ENCODE measurements at regions not wholly inside any gene's neighbourhood (a gene's known extent, or its start where the extent isn't known, plus 50 kb on each side); places are given as distances from the start of the nearest gene placed in this dataset.

DNA sequence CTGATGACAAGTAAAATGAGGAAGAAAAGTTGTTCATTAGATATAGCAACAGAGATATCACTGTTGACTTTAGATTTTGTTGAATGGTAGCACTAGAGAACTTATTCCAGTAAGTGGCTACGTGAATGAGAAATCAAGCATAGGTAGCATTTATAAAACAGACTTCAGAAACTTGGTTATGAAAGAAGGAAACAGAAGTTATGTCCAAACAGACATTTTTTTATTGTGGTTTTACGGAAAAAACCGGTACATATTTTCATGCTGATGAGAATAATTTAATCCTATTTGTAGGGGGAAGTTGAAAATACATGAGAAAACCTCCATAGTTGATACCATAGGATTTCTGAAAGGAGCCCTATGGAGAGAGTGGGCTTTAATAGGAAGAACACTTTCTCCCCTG lies 325.7 kb upstream of the SLC10A2 start:
- TF ChIP-seq, protein P1, sequence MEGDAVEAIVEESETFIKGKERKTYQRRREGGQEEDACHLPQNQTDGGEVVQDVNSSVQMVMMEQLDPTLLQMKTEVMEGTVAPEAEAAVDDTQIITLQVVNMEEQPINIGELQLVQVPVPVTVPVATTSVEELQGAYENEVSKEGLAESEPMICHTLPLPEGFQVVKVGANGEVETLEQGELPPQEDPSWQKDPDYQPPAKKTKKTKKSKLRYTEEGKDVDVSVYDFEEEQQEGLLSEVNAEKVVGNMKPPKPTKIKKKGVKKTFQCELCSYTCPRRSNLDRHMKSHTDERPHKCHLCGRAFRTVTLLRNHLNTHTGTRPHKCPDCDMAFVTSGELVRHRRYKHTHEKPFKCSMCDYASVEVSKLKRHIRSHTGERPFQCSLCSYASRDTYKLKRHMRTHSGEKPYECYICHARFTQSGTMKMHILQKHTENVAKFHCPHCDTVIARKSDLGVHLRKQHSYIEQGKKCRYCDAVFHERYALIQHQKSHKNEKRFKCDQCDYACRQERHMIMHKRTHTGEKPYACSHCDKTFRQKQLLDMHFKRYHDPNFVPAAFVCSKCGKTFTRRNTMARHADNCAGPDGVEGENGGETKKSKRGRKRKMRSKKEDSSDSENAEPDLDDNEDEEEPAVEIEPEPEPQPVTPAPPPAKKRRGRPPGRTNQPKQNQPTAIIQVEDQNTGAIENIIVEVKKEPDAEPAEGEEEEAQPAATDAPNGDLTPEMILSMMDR (conservative IDR thresholded peaks at IDR 0.05; ENCODE audit: low read length): no peak
- intact Hi-C loops (cut with micrococcal nuclease; ENCODE audit: unreplicated experiment): no loop called here
- Histone ChIP-seq H3K4me1 (ENCODE audit: insufficient read depth, low read length, poor library complexity, severe bottlenecking) (no peaks in the 10 kb centered on the region), H3K27ac (ENCODE audit: low read depth, low read length, poor library complexity, severe bottlenecking) (no peak overlapping the region), H2AFZ (ENCODE audit: low read length) (no peak overlapping the region), H3K4me2 (ENCODE audit: low read length) (no peak overlapping the region), H4K20me1 (ENCODE audit: insufficient read depth, low read length) (no peaks in the 10 kb centered on the region), H3K9me2 (ENCODE audit: insufficient read depth, low read length) (no peaks in the 10 kb centered on the region), H3K79me2 (ENCODE audit: insufficient read depth, low read depth, low read length) (no peaks in the 10 kb centered on the region), H3K9me3 (ENCODE audit: low read length) (no peaks in the 10 kb centered on the region), H3K4me3 (ENCODE audit: low read depth, low read length, poor library complexity, severe bottlenecking) (no peak overlapping the region), H3K36me3 (ENCODE audit: insufficient read depth, low read length) (no peaks in the 10 kb centered on the region)
- no peak for DNase-seq (ENCODE audit: low spot score)
- ChIA-PET POLR2A (no interaction called here), CTCF (ENCODE audit: unreplicated experiment) (no interaction called here)
- BruUV-seq (replicated peaks): no TSS peak

DNA sequence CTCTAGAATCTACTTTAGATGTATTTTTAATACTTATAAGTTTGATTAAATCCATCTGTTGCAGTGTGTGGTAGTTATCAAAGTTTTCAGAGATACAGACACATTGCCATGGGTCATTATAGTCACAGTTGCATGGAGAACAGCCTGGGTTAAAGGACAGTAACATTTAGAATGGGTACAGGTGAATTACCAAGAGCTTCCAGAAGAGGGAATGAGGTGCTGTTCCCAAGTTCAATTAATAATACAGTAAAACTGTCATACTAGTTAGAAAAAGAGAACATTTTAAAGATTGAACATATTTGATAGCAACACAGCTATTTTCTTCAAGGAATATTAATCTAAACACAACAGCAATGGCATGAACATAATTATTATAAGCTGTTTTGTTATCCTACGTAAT lies 322.6 kb upstream of the SLC10A2 start:
- no peak overlapping the region for H3K4me2 ChIP-seq (ENCODE audit: low read length)
- H3K4me3 ChIP-seq (ENCODE audit: low read depth, low read length, poor library complexity, severe bottlenecking): no peak overlapping the region
- H3K27ac ChIP-seq (ENCODE audit: low read depth, low read length, poor library complexity, severe bottlenecking): no peak overlapping the region
- CTCF ChIA-PET (ENCODE audit: unreplicated experiment): no interaction called here
- no peaks in the 10 kb centered on the region for H3K9me3 ChIP-seq (ENCODE audit: low read length)
- no peak overlapping the region for H2AFZ ChIP-seq (ENCODE audit: low read length)
- no peaks in the 10 kb centered on the region for H3K79me2 ChIP-seq (ENCODE audit: insufficient read depth, low read depth, low read length)
- POLR2A ChIA-PET: interaction anchor here (0.6 to 1.1 kb wide), 3 partner anchors 10 to 934 kb away, joined by 3 to 4 read pairs (median 3); no protein-coding TSS in a partner anchor
- no peaks in the 10 kb centered on the region for H3K36me3 ChIP-seq (ENCODE audit: insufficient read depth, low read length)
- no peaks in the 10 kb centered on the region for H3K4me1 ChIP-seq (ENCODE audit: insufficient read depth, low read length, poor library complexity, severe bottlenecking)
- BruUV-seq (replicated peaks): no TSS peak
- no peaks in the 10 kb centered on the region for H4K20me1 ChIP-seq (ENCODE audit: insufficient read depth, low read length)
- no peak for TF ChIP-seq EZH2phosphoT487 (IDR thresholded peaks at IDR 0.05; ENCODE audit: borderline replicate concordance, low read depth, low read length)
- TF ChIP-seq, protein P1 (conservative IDR thresholded peaks at IDR 0.05; ENCODE audit: low read length): no peak
- DNase-seq (ENCODE audit: low spot score): no peak
- intact Hi-C loops (cut with micrococcal nuclease; ENCODE audit: unreplicated experiment): no loop called here
- no peaks in the 10 kb centered on the region for H3K9me2 ChIP-seq (ENCODE audit: insufficient read depth, low read length)

DNA sequence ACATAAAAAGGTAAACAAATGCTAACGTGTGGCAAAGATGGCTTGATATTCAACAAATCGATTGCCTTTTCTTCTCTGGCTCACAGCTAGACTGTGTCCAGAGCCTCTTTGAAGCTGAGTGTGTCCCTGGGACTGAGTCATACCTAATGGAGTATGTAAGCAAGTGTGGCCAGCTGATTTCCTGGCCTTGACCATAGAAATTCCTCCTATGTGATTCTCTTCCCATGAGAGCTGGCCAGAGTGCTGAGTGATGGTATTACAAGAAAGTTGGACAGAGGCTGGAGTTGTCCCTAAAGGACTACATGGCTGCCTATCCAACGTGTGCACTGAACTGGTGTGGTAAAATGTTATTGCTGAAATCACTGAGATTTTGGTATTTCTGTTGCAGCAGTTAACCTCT lies 320.1 kb upstream of the SLC10A2 start:
- H3K4me3 ChIP-seq (ENCODE audit: low read depth, low read length, poor library complexity, severe bottlenecking): no peak overlapping the region

More for the DNA sequence above, 320.1 kb upstream of the SLC10A2 start:
- Histone ChIP-seq H3K9me3 (ENCODE audit: low read length) (no peaks in the 10 kb centered on the region), H3K79me2 (ENCODE audit: insufficient read depth, low read depth, low read length) (no peaks in the 10 kb centered on the region), H2AFZ (ENCODE audit: low read length) (no peak overlapping the region), H3K4me1 (ENCODE audit: insufficient read depth, low read length, poor library complexity, severe bottlenecking) (no peaks in the 10 kb centered on the region), H3K27ac (ENCODE audit: low read depth, low read length, poor library complexity, severe bottlenecking) (no peak overlapping the region), H4K20me1 (ENCODE audit: insufficient read depth, low read length) (no peaks in the 10 kb centered on the region), H3K9me2 (ENCODE audit: insufficient read depth, low read length) (no peaks in the 10 kb centered on the region), H3K36me3 (ENCODE audit: insufficient read depth, low read length) (no peaks in the 10 kb centered on the region), H3K4me2 (ENCODE audit: low read length) (no peak overlapping the region)
- BruUV-seq (replicated peaks): no TSS peak
- intact Hi-C loops (cut with micrococcal nuclease; ENCODE audit: unreplicated experiment): no loop called here
- DNase-seq (ENCODE audit: low spot score): no peak
- POLR2A ChIA-PET: no interaction called here
- no peak for TF ChIP-seq EZH2phosphoT487 (IDR thresholded peaks at IDR 0.05; ENCODE audit: borderline replicate concordance, low read depth, low read length)
- CTCF ChIA-PET (ENCODE audit: unreplicated experiment): no interaction called here

All from OCI-LY7 (cell line).